OCI-LY1 (cell line): ENCODE measurements at regions not wholly inside any gene's neighbourhood (a gene's known extent, or its start where the extent isn't known, plus 50 kb on each side); places are given as distances from the start of the nearest gene placed in this dataset.
"Not testable (repeated sequence)": the region's sequence is repeated elsewhere in the genome, so short reads cannot be mapped to it uniquely, and the experiment has no call there.

Experiments used
- CTCF ChIP-seq: fragments of 200-600 bp; sonication (generic), shearing (Covaris generic); IDR thresholded peaks from 2 replicates; pipeline ENCODE4 v1.5.1; 2017; ENCODE audit warnings: mild to moderate bottlenecking, antibody characterized with exemption, low read length, moderate library complexity, mixed read lengths
- EZH2 ChIP-seq: fragments of 200-600 bp; sonication (generic), shearing (Covaris generic); IDR thresholded peaks from 2 replicates; pipeline ENCODE4 v1.8.0; 2017; ENCODE audit warnings: borderline replicate concordance, mixed run types, mild to moderate bottlenecking, antibody characterized with exemption, low read length, moderate library complexity, mixed read lengths

- TF ChIP-seq CTCF: peak; percentile 31
- TF ChIP-seq EZH2: not testable (repeated sequence)
Measured at GRCh38 chr7:142520885-142521284, 228.4 kb upstream of the PRSS1 start.
